ENCODE measurements at regions not wholly inside any gene's neighbourhood (a gene's known extent, or its start where the extent isn't known, plus 50 kb on each side); places are given as distances from the start of the nearest gene placed in this dataset.
"Not testable (repeated sequence)": the region's sequence is repeated elsewhere in the genome, so short reads cannot be mapped to it uniquely, and the experiment has no call there.

DNA sequence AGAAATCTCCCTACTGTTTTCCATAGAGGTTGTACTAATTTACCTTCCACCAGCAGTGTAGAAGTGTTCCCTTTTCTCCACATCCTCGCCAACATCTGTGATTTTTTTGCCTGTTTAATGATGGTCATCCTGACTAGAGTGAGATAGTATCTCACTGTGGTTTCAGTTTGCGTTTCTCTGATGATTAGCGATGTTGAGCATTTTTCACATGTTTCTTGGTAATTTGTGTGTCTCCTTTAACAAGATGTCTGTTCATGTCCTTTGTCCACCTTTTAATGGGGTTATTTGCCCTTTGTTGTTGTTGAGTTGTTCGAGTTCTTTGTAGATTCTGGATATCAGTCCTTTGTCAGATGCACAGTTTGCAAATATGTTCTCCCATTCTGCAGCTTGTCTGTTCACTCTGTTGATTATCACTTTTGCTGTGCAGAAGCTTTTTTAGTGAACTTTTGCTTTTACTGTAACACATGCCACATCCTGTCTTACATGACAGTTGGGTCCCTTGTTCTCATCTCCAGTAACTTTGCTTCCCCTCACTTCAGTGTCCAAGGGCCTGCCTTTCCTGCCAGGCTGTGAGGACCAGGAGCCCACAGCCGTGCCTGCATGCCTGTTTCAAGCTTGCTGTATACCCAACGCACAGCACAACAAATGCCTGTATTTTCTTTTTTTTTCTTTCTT is 64.9 kb downstream of the SPRING1 start:
- no peak for TF ChIP-seq CTCF (IDR thresholded peaks at IDR 0.05; ENCODE audit: insufficient read depth, low read depth, low read length, missing control alignments)
- H3K4me3 ChIP-seq (ENCODE audit: low read length), result no peak overlapping the region
- no peak for DNase-seq (ENCODE audit: low read depth)

GRCh38 chr12:116672010-116672409 is 65.9 kb downstream of the SPRING1 start:
- H3K4me3 ChIP-seq (ENCODE audit: low read length), result no peak overlapping the region
- DNase-seq (ENCODE audit: low read depth), result no peak
- no peak for TF ChIP-seq CTCF (IDR thresholded peaks at IDR 0.05; ENCODE audit: insufficient read depth, low read depth, low read length, missing control alignments)

DNA sequence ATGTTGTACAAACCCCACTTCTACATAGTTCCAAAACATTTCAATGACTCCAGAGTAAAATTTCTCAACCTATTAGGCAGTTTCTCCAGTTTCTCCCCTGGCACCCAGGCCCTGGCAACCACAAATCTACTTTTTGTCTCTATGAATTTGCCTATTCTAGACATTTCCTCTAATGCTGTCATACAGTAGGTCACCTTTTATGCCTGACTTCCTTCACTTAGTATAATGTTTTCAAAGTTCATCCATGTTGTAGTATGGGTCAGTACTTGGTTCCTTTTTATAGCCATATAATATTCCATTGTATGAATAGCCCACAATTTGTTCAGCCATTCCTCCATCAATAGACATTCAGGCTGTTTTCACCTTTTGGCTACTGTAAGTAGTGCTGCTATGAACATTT is 67.0 kb downstream of the SPRING1 start:
- no peak for TF ChIP-seq CTCF (IDR thresholded peaks at IDR 0.05; ENCODE audit: insufficient read depth, low read depth, low read length, missing control alignments)
- DNase-seq (ENCODE audit: low read depth), result no peak
- H3K4me3 ChIP-seq (ENCODE audit: low read length), result no peak overlapping the region

DNA sequence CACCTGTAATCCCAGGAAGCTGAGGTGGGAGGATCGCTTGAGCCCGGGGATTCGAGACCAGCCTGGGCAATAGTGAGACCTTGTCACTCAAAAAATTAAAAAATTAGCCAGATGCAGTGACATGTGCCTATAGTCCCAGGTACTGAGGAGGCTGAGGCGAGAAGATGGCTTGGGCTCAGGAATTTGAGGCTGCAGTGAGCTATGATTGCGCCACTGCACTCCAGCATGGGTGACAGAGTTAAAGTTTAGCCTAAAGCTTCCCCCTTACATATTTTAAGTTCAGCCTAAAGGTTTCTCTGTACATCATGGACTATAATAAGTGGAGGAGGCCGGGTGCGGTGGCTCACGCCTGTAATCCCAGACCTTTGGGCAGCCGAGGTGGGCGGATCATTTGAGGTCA is 70.1 kb downstream of the SPRING1 start:
- no peak for TF ChIP-seq CTCF (IDR thresholded peaks at IDR 0.05; ENCODE audit: insufficient read depth, low read depth, low read length, missing control alignments)
- DNase-seq (ENCODE audit: low read depth), result no peak
- no peak overlapping the region for H3K4me3 ChIP-seq (ENCODE audit: low read length)

GRCh38 chr12:116666829-116667228 is 71.0 kb downstream of the SPRING1 start:
- DNase-seq (ENCODE audit: low read depth), result peak; percentile 16
- not testable (repeated sequence) for H3K4me3 ChIP-seq (ENCODE audit: low read length)

- no peak for DNase-seq (ENCODE audit: low read depth)
- no peak for TF ChIP-seq CTCF (IDR thresholded peaks at IDR 0.05; ENCODE audit: insufficient read depth, low read depth, low read length, missing control alignments)
- H3K4me3 ChIP-seq (ENCODE audit: low read length), result no peak overlapping the region
Observed at GRCh38 chr12:116666305-116666673, 71.6 kb downstream of the SPRING1 start.

DNA sequence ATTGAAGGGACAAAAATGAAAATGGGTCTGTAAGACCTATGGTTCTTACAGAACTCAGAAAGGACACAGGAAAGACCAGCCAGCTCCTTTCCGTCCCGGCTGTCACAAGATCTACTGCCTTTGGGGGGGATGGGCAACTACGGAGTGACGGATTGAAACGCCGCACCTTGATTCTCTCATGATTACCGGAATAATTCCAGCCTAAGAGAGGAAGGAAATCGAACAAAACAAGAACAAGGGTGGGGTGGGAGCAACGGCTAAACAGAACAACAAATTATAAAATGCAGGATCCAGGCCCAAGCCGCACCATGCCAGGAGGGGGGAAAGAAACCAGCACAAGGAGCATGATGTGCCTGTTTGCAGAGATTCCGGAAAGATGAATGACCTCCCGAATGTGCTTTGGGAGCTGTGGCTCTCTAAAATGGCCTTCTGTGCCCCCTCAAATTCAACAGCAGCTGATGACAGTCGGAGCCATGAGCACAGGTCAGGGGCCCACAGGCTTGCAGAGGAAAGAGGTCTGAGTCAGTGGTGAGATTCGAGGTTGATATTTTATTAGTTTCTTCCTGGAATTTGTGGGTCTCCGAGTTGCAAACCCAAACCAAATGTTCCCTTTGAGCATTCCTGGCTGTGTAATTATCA is 72.1 kb downstream of the SPRING1 start:
- DNase-seq (ENCODE audit: low read depth), result no peak
- no peak for TF ChIP-seq CTCF (IDR thresholded peaks at IDR 0.05; ENCODE audit: insufficient read depth, low read depth, low read length, missing control alignments)
- H3K4me3 ChIP-seq (ENCODE audit: low read length), result no peak overlapping the region

Measured in epithelial cell of esophagus (primary cell).